ENCODE measurements at regions not wholly inside any gene's neighbourhood (a gene's known extent, or its start where the extent isn't known, plus 50 kb on each side); places are given as distances from the start of the nearest gene placed in this dataset.

- ATAC-seq = no peak
- H3K27me3 Mint-ChIP-seq (ENCODE audit: low read depth in 2 of 2) = no peaks in the 10 kb centered on the region
- Histone ChIP-seq H3K4me3 (ENCODE audit: low read length) (no peak overlapping the region), H3K4me1 (ENCODE audit: control insufficient read depth, insufficient read depth, low read length) (no peaks in the 10 kb centered on the region), H3K27ac (ENCODE audit: low read length) (no peak overlapping the region), H3K27me3 (ENCODE audit: control insufficient read depth, insufficient read depth, low read length) (no peaks in the 10 kb centered on the region), H3K9me3 (ENCODE audit: control insufficient read depth, insufficient read depth, low read length) (no peaks in the 10 kb centered on the region), H3K36me3 (ENCODE audit: control insufficient read depth, insufficient read depth, low read length) (no peaks in the 10 kb centered on the region)
- H3K4me1 Mint-ChIP-seq = no peaks in the 10 kb centered on the region
- WGBS (ENCODE audit: insufficient coverage) = 91% methylated on average over 3 of the region's 4 CpGs
- intact Hi-C loops (cut with micrococcal nuclease) = no loop called here
- H3K27ac Mint-ChIP-seq = no peak overlapping the region
- TF ChIP-seq, protein P1, sequence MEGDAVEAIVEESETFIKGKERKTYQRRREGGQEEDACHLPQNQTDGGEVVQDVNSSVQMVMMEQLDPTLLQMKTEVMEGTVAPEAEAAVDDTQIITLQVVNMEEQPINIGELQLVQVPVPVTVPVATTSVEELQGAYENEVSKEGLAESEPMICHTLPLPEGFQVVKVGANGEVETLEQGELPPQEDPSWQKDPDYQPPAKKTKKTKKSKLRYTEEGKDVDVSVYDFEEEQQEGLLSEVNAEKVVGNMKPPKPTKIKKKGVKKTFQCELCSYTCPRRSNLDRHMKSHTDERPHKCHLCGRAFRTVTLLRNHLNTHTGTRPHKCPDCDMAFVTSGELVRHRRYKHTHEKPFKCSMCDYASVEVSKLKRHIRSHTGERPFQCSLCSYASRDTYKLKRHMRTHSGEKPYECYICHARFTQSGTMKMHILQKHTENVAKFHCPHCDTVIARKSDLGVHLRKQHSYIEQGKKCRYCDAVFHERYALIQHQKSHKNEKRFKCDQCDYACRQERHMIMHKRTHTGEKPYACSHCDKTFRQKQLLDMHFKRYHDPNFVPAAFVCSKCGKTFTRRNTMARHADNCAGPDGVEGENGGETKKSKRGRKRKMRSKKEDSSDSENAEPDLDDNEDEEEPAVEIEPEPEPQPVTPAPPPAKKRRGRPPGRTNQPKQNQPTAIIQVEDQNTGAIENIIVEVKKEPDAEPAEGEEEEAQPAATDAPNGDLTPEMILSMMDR (IDR thresholded peaks at IDR 0.05) = no peak
- H3K9me3 Mint-ChIP-seq = peaks cover 4 to 8% of the 10 kb centered on the region in 2 donors
- DNase-seq = no peak
- peaks cover 5% of the 10 kb centered on the region for H3K36me3 Mint-ChIP-seq
- H3K4me3 Mint-ChIP-seq = no peak overlapping the region
These were observed 73.2 kb upstream of the NETO1 start for GRCh38 chr18:72940986-72941385.

- 100% methylated on average over 3 of the region's 3 CpGs for WGBS (ENCODE audit: insufficient coverage)
- Histone ChIP-seq H3K4me1 (ENCODE audit: control insufficient read depth, insufficient read depth, low read length) (no peaks in the 10 kb centered on the region), H3K27ac (ENCODE audit: low read length) (no peak overlapping the region), H3K9me3 (ENCODE audit: control insufficient read depth, insufficient read depth, low read length) (no peaks in the 10 kb centered on the region), H3K4me3 (ENCODE audit: low read length) (no peak overlapping the region), H3K36me3 (ENCODE audit: control insufficient read depth, insufficient read depth, low read length) (no peaks in the 10 kb centered on the region), H3K27me3 (ENCODE audit: control insufficient read depth, insufficient read depth, low read length) (no peaks in the 10 kb centered on the region)
- H3K36me3 Mint-ChIP-seq = peaks cover 5% of the 10 kb centered on the region
- DNase-seq (no peak), ATAC-seq (no peak)
- H3K27me3 Mint-ChIP-seq (ENCODE audit: low read depth in 2 of 2) = no peaks in the 10 kb centered on the region
- TF ChIP-seq, protein P1 (IDR thresholded peaks at IDR 0.05) = no peak
- intact Hi-C loops (cut with micrococcal nuclease) = no loop called here
- no peak overlapping the region for H3K27ac Mint-ChIP-seq
- H3K9me3 Mint-ChIP-seq = peaks cover 4 to 8% of the 10 kb centered on the region in 2 donors
- H3K4me3 Mint-ChIP-seq = no peak overlapping the region
- H3K4me1 Mint-ChIP-seq = no peaks in the 10 kb centered on the region
These were observed 72.7 kb upstream of the NETO1 start for GRCh38 chr18:72940509-72940908.

- H3K36me3 ChIP-seq (ENCODE audit: control insufficient read depth, insufficient read depth, low read length) = no peaks in the 10 kb centered on the region
- TF ChIP-seq, protein P1 (IDR thresholded peaks at IDR 0.05) = no peak
- ATAC-seq (no peak), DNase-seq (no peak)
- intact Hi-C loops (cut with micrococcal nuclease) = no loop called here
- no peak overlapping the region for H3K4me3 Mint-ChIP-seq
- H3K27me3 Mint-ChIP-seq (ENCODE audit: low read depth in 2 of 2) = no peaks in the 10 kb centered on the region
- no peaks in the 10 kb centered on the region for H3K4me1 Mint-ChIP-seq
- H3K27ac Mint-ChIP-seq = no peak overlapping the region
- no peak overlapping the region for H3K4me3 ChIP-seq (ENCODE audit: low read length)
- no peaks in the 10 kb centered on the region for H3K36me3 Mint-ChIP-seq
- no peak overlapping the region for H3K27ac ChIP-seq (ENCODE audit: low read length)
- no peaks in the 10 kb centered on the region for H3K9me3 ChIP-seq (ENCODE audit: control insufficient read depth, insufficient read depth, low read length)
- no peaks in the 10 kb centered on the region for H3K27me3 ChIP-seq (ENCODE audit: control insufficient read depth, insufficient read depth, low read length)
- no peaks in the 10 kb centered on the region for H3K4me1 ChIP-seq (ENCODE audit: control insufficient read depth, insufficient read depth, low read length)
- peaks cover 6% of the 10 kb centered on the region in 2 donors for H3K9me3 Mint-ChIP-seq
- WGBS (ENCODE audit: insufficient coverage) = 90% methylated on average over 4 of the region's 4 CpGs
These were observed 68.0 kb upstream of the NETO1 start for GRCh38 chr18:72935744-72936143.

DNA sequence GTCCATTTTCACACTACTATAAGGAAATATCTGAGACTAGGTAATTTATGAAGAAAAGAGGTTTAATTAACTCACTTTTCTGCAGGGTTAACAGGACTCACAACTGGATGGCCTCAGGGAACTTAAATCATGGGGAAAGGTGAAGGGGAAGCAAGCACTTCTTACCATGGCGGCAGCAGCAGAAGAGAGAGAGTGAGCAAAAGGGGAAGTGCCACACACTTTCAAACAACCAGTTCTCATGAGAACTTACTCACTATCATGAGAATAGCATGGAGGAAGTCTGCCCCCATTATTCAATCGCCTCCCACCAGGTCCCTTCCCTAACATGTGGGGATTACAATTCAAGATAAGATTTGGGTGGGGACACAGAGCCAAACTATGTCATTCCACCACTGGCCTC lies 55.1 kb upstream of the NETO1 start:
- Mint-ChIP-seq H3K4me1 (no peaks in the 10 kb centered on the region), H3K27me3 (ENCODE audit: low read depth in 2 of 2) (no peaks in the 10 kb centered on the region), H3K27ac (no peak overlapping the region), H3K36me3 (peaks cover 6% of the 10 kb centered on the region), H3K9me3 (peaks cover 11 to 30% of the 10 kb centered on the region in 2 donors), H3K4me3 (no peak overlapping the region)
- H3K36me3 ChIP-seq (ENCODE audit: control insufficient read depth, insufficient read depth, low read length) = no peaks in the 10 kb centered on the region
- H3K4me1 ChIP-seq (ENCODE audit: control insufficient read depth, insufficient read depth, low read length) = no peaks in the 10 kb centered on the region
- DNase-seq = no peak
- TF ChIP-seq, protein P1 (IDR thresholded peaks at IDR 0.05) = no peak
- H3K4me3 ChIP-seq (ENCODE audit: low read length) = no peak overlapping the region
- no peak for ATAC-seq
- H3K9me3 ChIP-seq (ENCODE audit: control insufficient read depth, insufficient read depth, low read length) = peaks cover 15% of the 10 kb centered on the region
- no CpG with 5 or more reads among the region's 2 CpGs for WGBS (ENCODE audit: insufficient coverage)
- intact Hi-C loops (cut with micrococcal nuclease) = no loop called here
- no peaks in the 10 kb centered on the region for H3K27me3 ChIP-seq (ENCODE audit: control insufficient read depth, insufficient read depth, low read length)
- no peak overlapping the region for H3K27ac ChIP-seq (ENCODE audit: low read length)
